B cell (primary cell): ENCODE measurements at regions not wholly inside any gene's neighbourhood (a gene's known extent, or its start where the extent isn't known, plus 50 kb on each side); places are given as distances from the start of the nearest gene placed in this dataset.

Source experiments
- ATAC-seq: fragments of 200-7000 bp; cut with Tn5 transposase; one replicate; pipeline ENCODE4 v1.10.0; 2021; ENCODE audit warnings: low read depth, mild to moderate bottlenecking, moderate number of reproducible peaks, moderate library complexity
- CTCF ChIA-PET: fragments of 350-600 bp; sonication (Branson Sonifier 250); formaldehyde crosslinking; loops from one replicate; lab custom pipeline; 2021; ENCODE audit warnings: antibody characterized with exemption, inconsistent platforms; lab: Charles Lee
- POLR2A ChIA-PET: fragments of 350-600 bp; sonication (Branson Sonifier 250); formaldehyde crosslinking; loops from one replicate; lab custom pipeline; 2021; ENCODE audit warnings: antibody characterized with exemption; lab: Charles Lee
- DNase-seq: peaks from one replicate; pipeline ENCODE4 v3.0.0; 2013
- H2AFZ ChIP-seq: 2 replicates; pipeline ENCODE4 v1.6.1; 2012; ENCODE audit warnings: mild to moderate bottlenecking, low read depth, low read length; ENCODE audit not compliant: insufficient read depth, poor library complexity, severe bottlenecking
- H3K27ac ChIP-seq, 2 donors: 1 replicate in 1 of 2; 2 replicates in 1 of 2; pipeline ENCODE4 v1.5.1; 2012 to 2013; ENCODE audit warnings: low read length in 2 of 2, mild to moderate bottlenecking in 2 of 2, moderate library complexity in 1 of 2
- H3K27me3 ChIP-seq, 4 experiments: fragments of 200-600 bp in 1 of 4; sonication (generic) in 1 of 4; replicated peaks in 1 of 4; 1 replicate in 2 of 4; 2 replicates in 2 of 4; pipeline versions ENCODE4 v1.6.1 to v1.7.0; 2013 to 2016; ENCODE audit warnings: low read length in 3 of 4, mild to moderate bottlenecking in 2 of 4, mixed read lengths in 1 of 4, moderate library complexity in 1 of 4; ENCODE audit not compliant: insufficient read depth in 4 of 4, control insufficient read depth in 3 of 4; ENCODE audit errors: control extremely low read depth in 1 of 4
- H3K36me3 ChIP-seq, 2 experiments: replicated peaks in 1 of 2; 1 replicate in 1 of 2; 2 replicates in 1 of 2; pipeline versions ENCODE4 v1.6.1 to v1.7.1; 2013; ENCODE audit warnings: low read length in 1 of 2; ENCODE audit not compliant: insufficient read depth in 2 of 2, control insufficient read depth in 1 of 2; ENCODE audit errors: control extremely low read depth in 1 of 2, extremely low read depth in 1 of 2
- H3K4me1 ChIP-seq, 2 donors: fragments of 200-600 bp in 1 of 2; sonication (generic) in 1 of 2; 1 replicate in 1 of 2; 2 replicates in 1 of 2; pipeline versions ENCODE4 v1.5.1 to v1.6.1; 2013 to 2017; ENCODE audit warnings: low read length in 2 of 2; ENCODE audit not compliant: control insufficient read depth in 2 of 2, insufficient read depth in 2 of 2
- H3K4me2 ChIP-seq: replicated peaks from 2 replicates; pipeline ENCODE3; 2012; ENCODE audit warnings: mild to moderate bottlenecking, low read depth, low read length; ENCODE audit not compliant: poor library complexity, severe bottlenecking
- H3K4me3 ChIP-seq, 5 experiments: fragments of 200-600 bp in 1 of 5; sonication (generic) in 1 of 5; 1 replicate in 3 of 5; 2 replicates in 2 of 5; pipeline versions ENCODE4 v1.5.1 to v1.7.0; 2011 to 2016; ENCODE audit warnings: low read length in 4 of 5, mild to moderate bottlenecking in 4 of 5, low read depth in 2 of 5, control low read depth in 1 of 5, moderate library complexity in 1 of 5; ENCODE audit not compliant: insufficient read depth in 1 of 5; ENCODE audit errors: control extremely low read depth in 1 of 5, extremely low read depth in 1 of 5
- H3K79me2 ChIP-seq: fragments of 200-600 bp; sonication (generic); one replicate; pipeline ENCODE4 v1.6.0; 2016; ENCODE audit warnings: low read length; ENCODE audit not compliant: control insufficient read depth, insufficient read depth
- H3K9ac ChIP-seq: fragments of 200-600 bp; sonication (generic); 2 replicates; pipeline ENCODE4 v1.6.1; 2017; ENCODE audit warnings: mild to moderate bottlenecking, low read length, moderate library complexity
- H3K9me3 ChIP-seq, 3 donors: one replicate each; pipeline versions ENCODE4 v1.6.1 to v1.7.1; 2013; ENCODE audit warnings: low read length in 2 of 3; ENCODE audit not compliant: control insufficient read depth in 2 of 3, insufficient read depth in 1 of 3; ENCODE audit errors: control extremely low read depth in 1 of 3
- H4K20me1 ChIP-seq: 2 replicates; pipeline ENCODE4 v1.6.0; 2012; ENCODE audit warnings: mild to moderate bottlenecking, low read length; ENCODE audit not compliant: insufficient read depth, control insufficient read depth, poor library complexity, severe bottlenecking
- H3K27ac Mint-ChIP-seq: one replicate; pipeline ENCODE4 v1.8.0; 2021; ENCODE audit warnings: mixed read lengths
- H3K27me3 Mint-ChIP-seq: one replicate; pipeline ENCODE4 v1.8.0; 2021; ENCODE audit warnings: mixed read lengths
- H3K4me1 Mint-ChIP-seq: one replicate; pipeline ENCODE4 v1.8.0; 2021; ENCODE audit warnings: mixed read lengths
- H3K4me3 Mint-ChIP-seq: one replicate; pipeline ENCODE4 v1.8.0; 2021; ENCODE audit warnings: mixed read lengths
- H3K9me3 Mint-ChIP-seq: one replicate; pipeline ENCODE4 v1.8.0; 2022; ENCODE audit warnings: mixed read lengths; ENCODE audit not compliant: insufficient read depth
- CTCF ChIP-seq: fragments of 200-600 bp; IDR thresholded peaks from one replicate; pipeline ENCODE4 v1.8.0; 2022; ENCODE audit warnings: antibody characterized with exemption, mild to moderate bottlenecking
- EZH2 ChIP-seq: IDR thresholded peaks from 2 replicates; pipeline ENCODE4 v1.6.1; 2012; ENCODE audit warnings: borderline replicate concordance, low read depth, mild to moderate bottlenecking, moderate library complexity, low read length; ENCODE audit not compliant: insufficient read depth, poor library complexity, severe bottlenecking
- WGBS: methylation state at CpG from one replicate; pipeline ENCODE4 v1.1.5; 2013; ENCODE audit warnings: missing lambda C conversion rate; ENCODE audit not compliant: insufficient coverage; 5-methylcytosine and 5-hydroxymethylcytosine counted together
- intact Hi-C: fragments of 100-400 bp; cut with micrococcal nuclease; formaldehyde crosslinking; loops from one replicate; pipeline ENCODE4 v1.10.0; 2022

- Histone ChIP-seq H4K20me1 (no peaks in the 10 kb centered on the region), H2AFZ (no peak overlapping the region), H3K27me3 (peaks cover 0 to 8% (median 0%) of the 10 kb centered on the region in 4 experiments), H3K36me3 (no peaks in the 10 kb centered on the region), H3K27ac (no peak overlapping the region), H3K4me1 (no peaks in the 10 kb centered on the region), H3K4me3 (no peak overlapping the region), H3K9me3 (no peaks in the 10 kb centered on the region), H3K4me2 (no peak overlapping the region), H3K9ac (no peak overlapping the region), H3K79me2 (no peaks in the 10 kb centered on the region)
- Mint-ChIP-seq H3K9me3 (peaks cover 6% of the 10 kb centered on the region), H3K4me1 (peaks cover 8% of the 10 kb centered on the region), H3K27ac (no peak overlapping the region), H3K4me3 (no peak overlapping the region), H3K27me3 (peaks cover 15% of the 10 kb centered on the region)
- CTCF ChIA-PET, result no interaction called here
- DNase-seq, result no peak
- intact Hi-C loops, result no loop called here
- no peak for TF ChIP-seq CTCF
- no peak for TF ChIP-seq EZH2
- ATAC-seq, result no peak
- no CpG with 5 or more reads among the region's 5 CpGs for WGBS
- POLR2A ChIA-PET, result no interaction called here
These were observed 55.9 kb upstream of the SERP2 start for GRCh38 chr13:44317752-44318151.

- Histone ChIP-seq H3K27ac (no peak overlapping the region), H3K4me2 (no peak overlapping the region), H3K4me1 (no peaks in the 10 kb centered on the region), H3K9ac (no peak overlapping the region), H3K36me3 (no peaks in the 10 kb centered on the region), H4K20me1 (no peaks in the 10 kb centered on the region), H3K27me3 (peaks cover 0 to 8% (median 0%) of the 10 kb centered on the region in 4 experiments), H3K9me3 (no peaks in the 10 kb centered on the region), H3K79me2 (no peaks in the 10 kb centered on the region), H2AFZ (no peak overlapping the region), H3K4me3 (no peak overlapping the region)
- no CpG with 5 or more reads among the region's 3 CpGs for WGBS
- peaks cover 8% of the 10 kb centered on the region for H3K4me1 Mint-ChIP-seq
- H3K4me3 Mint-ChIP-seq, result no peak overlapping the region
- peaks cover 14% of the 10 kb centered on the region for H3K27me3 Mint-ChIP-seq
- intact Hi-C loops, result no loop called here
- DNase-seq (no peak), ATAC-seq (no peak)
- H3K9me3 Mint-ChIP-seq, result peaks cover 6% of the 10 kb centered on the region
- POLR2A ChIA-PET, result no interaction called here
- no peak overlapping the region for H3K27ac Mint-ChIP-seq
- CTCF ChIA-PET, result no interaction called here
- TF ChIP-seq EZH2, result no peak
These were observed 55.5 kb upstream of the SERP2 start for GRCh38 chr13:44318161-44318560.
